ENCODE measurements at regions not wholly inside any gene's neighbourhood (a gene's known extent, or its start where the extent isn't known, plus 50 kb on each side); places are given as distances from the start of the nearest gene placed in this dataset.
A peak's percentile ranks its signal among the peaks of the same experiment; 100 is the strongest.

GRCh38 chr11:15723966-15724365 lies 609.2 kb downstream of the INSC start:
- H3K4me1 ChIP-seq: no peaks in the 10 kb centered on the region
- no peak for ATAC-seq
- no peak for TF ChIP-seq CTCF (IDR thresholded peaks at IDR 0.05)
- H3K4me3 ChIP-seq: no peak overlapping the region
- H3K36me3 ChIP-seq: no peaks in the 10 kb centered on the region
- no peak for DNase-seq
- no peaks in the 10 kb centered on the region for H3K27me3 ChIP-seq (ENCODE audit: low read depth)
- intact Hi-C loops (cut with DNase I): no loop called here
- no peak overlapping the region for H3K27ac ChIP-seq
- H3K9me3 ChIP-seq: no peaks in the 10 kb centered on the region

- H3K27me3 ChIP-seq (ENCODE audit: low read depth): no peaks in the 10 kb centered on the region
- no peak for DNase-seq
- no peaks in the 10 kb centered on the region for H3K9me3 ChIP-seq
- intact Hi-C loops (cut with DNase I): no loop called here
- no peaks in the 10 kb centered on the region for H3K4me1 ChIP-seq
- no peaks in the 10 kb centered on the region for H3K36me3 ChIP-seq
- TF ChIP-seq CTCF (IDR thresholded peaks at IDR 0.05): no peak
- H3K4me3 ChIP-seq: no peak overlapping the region
- H3K27ac ChIP-seq: no peak overlapping the region
- no peak for ATAC-seq
These were observed 609.9 kb downstream of the INSC start for GRCh38 chr11:15724601-15725000.

DNA sequence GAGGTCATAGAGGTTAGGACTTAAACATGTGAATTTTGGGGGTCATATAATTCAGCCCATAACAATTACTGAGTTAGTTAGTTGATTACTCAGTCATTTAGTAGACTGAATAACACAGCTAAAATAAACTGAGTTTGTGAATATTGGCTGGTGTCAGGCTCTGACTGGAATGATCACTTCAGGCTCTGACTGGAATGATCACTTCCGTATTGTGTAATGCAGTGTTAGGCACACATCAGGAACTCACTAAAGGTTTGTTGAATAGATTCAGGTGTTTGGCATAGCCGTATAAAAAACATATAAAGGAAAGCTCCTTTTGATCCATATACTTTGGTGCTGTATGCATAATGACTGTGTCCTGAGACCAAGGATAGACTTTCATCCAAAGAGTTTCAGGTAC lies 610.5 kb downstream of the INSC start:
- H3K4me3 ChIP-seq: no peak overlapping the region
- no peak overlapping the region for H3K27ac ChIP-seq
- H3K4me1 ChIP-seq: no peaks in the 10 kb centered on the region
- DNase-seq (no peak), ATAC-seq (peak; percentile 76 to 92)
- no peaks in the 10 kb centered on the region for H3K36me3 ChIP-seq
- intact Hi-C loops (cut with DNase I): no loop called here
- H3K9me3 ChIP-seq: no peaks in the 10 kb centered on the region
- TF ChIP-seq CTCF (IDR thresholded peaks at IDR 0.05): no peak
- H3K27me3 ChIP-seq (ENCODE audit: low read depth): no peaks in the 10 kb centered on the region

DNA sequence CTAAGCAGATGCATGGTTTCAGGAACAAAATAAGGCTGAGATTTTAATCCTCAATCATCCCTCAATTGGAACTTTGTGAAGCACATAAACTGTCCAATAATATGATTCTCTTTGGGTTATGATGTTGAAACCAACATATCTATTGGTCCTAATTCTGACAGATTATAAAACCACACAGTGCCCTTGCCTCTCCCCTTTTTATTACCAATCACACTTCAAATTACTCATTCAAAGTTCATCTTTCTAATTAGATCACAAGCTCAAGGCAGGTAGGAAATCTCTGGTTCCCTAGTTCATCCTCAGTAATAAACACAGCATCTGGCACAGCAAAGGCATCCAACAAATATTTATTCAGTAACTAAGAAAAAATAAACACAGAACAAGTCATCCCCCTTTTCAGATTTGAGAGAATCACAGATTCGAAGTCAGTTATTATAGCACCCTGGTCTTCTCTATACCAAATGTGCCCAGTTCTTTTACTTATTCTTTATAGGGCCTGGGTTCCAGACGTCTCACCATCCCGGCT lies 611.6 kb downstream of the INSC start:
- ATAC-seq: no peak
- DNase-seq: no peak
- no peaks in the 10 kb centered on the region for H3K36me3 ChIP-seq
- no peaks in the 10 kb centered on the region for H3K4me1 ChIP-seq
- no peaks in the 10 kb centered on the region for H3K9me3 ChIP-seq
- H3K27me3 ChIP-seq (ENCODE audit: low read depth): no peaks in the 10 kb centered on the region
- no peak for TF ChIP-seq CTCF (IDR thresholded peaks at IDR 0.05)
- H3K4me3 ChIP-seq: no peak overlapping the region
- intact Hi-C loops (cut with DNase I): no loop called here
- H3K27ac ChIP-seq: no peak overlapping the region

DNA sequence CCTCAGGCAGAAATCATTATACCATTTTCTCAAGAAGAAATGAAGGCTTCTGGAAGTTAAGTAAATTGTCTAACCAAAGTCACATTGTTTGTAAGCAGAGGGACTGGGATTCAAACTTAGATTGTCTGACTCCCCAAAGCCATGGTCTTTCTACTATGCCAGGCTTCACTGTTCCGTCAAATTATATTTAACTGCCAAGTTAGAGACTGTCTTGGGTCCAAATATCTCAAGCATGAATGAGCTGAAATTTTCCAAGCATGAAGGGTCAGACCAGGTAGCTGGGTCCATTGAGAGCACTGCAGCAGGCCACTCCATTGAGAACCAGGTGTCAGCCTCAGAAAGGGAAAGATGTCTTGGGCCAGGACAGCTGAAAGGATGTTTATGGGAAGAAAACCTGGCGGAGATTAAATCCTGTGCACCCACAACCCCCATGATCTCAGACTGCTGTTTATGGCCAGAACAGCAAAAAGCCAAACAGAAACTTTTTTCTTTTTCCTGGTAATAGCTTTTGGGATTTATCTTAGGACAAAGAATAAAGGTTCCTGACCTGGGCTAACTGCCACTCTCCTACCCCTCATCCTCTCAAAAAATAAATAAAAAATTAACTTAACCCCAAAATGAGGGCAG lies 612.3 kb downstream of the INSC start:
- intact Hi-C loops (cut with DNase I): no loop called here
- no peaks in the 10 kb centered on the region for H3K36me3 ChIP-seq
- no peaks in the 10 kb centered on the region for H3K9me3 ChIP-seq
- H3K27me3 ChIP-seq (ENCODE audit: low read depth): no peaks in the 10 kb centered on the region
- no peak overlapping the region for H3K4me3 ChIP-seq
- no peaks in the 10 kb centered on the region for H3K4me1 ChIP-seq
- ATAC-seq: no peak
- no peak overlapping the region for H3K27ac ChIP-seq
- TF ChIP-seq CTCF (IDR thresholded peaks at IDR 0.05): no peak
- DNase-seq: no peak

Measured in lower lobe of right lung (tissue), 2 donors.